Upper lobe of right lung (tissue), 1 donor: ENCODE measurements at regions not wholly inside any gene's neighbourhood (a gene's known extent, or its start where the extent isn't known, plus 50 kb on each side); places are given as distances from the start of the nearest gene placed in this dataset.

Experiments used
- ATAC-seq: fragments of 200-7000 bp; cut with Tn5 transposase; one replicate; pipeline ENCODE4 v1.9.1; 2020; ENCODE audit warnings: mild to moderate bottlenecking, moderate library complexity
- DNase-seq: peaks from one replicate; pipeline ENCODE4 v3.0.0-alpha.2; 2020
- H3K27ac ChIP-seq: fragments of 200-600 bp; one replicate; pipeline ENCODE4 v1.8.0; 2022
- H3K27me3 ChIP-seq: fragments of 200-600 bp; one replicate; pipeline ENCODE4 v1.8.0; 2022; ENCODE audit warnings: mild to moderate bottlenecking
- H3K36me3 ChIP-seq: fragments of 200-600 bp; one replicate; pipeline ENCODE4 v1.8.0; 2022
- H3K4me1 ChIP-seq: fragments of 200-600 bp; one replicate; pipeline ENCODE4 v1.8.0; 2022
- H3K4me3 ChIP-seq: fragments of 200-600 bp; one replicate; pipeline ENCODE4 v1.8.0; 2022; ENCODE audit warnings: mild to moderate bottlenecking
- H3K9me3 ChIP-seq: fragments of 200-600 bp; one replicate; pipeline ENCODE4 v1.8.0; 2022
- CTCF ChIP-seq: fragments of 200-600 bp; IDR thresholded peaks from one replicate; pipeline ENCODE4 v1.8.0; 2022; ENCODE audit warnings: antibody characterized with exemption
- intact Hi-C: fragments of 100-400 bp; cut with DNase I; formaldehyde crosslinking; loops from one replicate; pipeline ENCODE4 v1.11.0; 2022
- donor health status: DM: no; HTN: yes; CAD: no; lungs with severe emphysema.

GRCh38 chrX:121254336-121254735, 206.9 kb downstream of the GLUD2 start:
- ATAC-seq (no peak), DNase-seq (no peak)
- TF ChIP-seq CTCF = no peak
- intact Hi-C loops = no loop called here
- Histone ChIP-seq H3K9me3 (no peaks in the 10 kb centered on the region), H3K36me3 (no peaks in the 10 kb centered on the region), H3K27ac (no peak overlapping the region), H3K4me3 (no peak overlapping the region), H3K27me3 (no peaks in the 10 kb centered on the region), H3K4me1 (no peaks in the 10 kb centered on the region)

GRCh38 chrX:121256647-121257046, 209.2 kb downstream of the GLUD2 start:
- DNase-seq (no peak), ATAC-seq (no peak)
- H3K27me3 ChIP-seq = no peaks in the 10 kb centered on the region
- no peaks in the 10 kb centered on the region for H3K36me3 ChIP-seq
- no peaks in the 10 kb centered on the region for H3K9me3 ChIP-seq
- H3K4me1 ChIP-seq = no peaks in the 10 kb centered on the region
- intact Hi-C loops = no loop called here
- no peak overlapping the region for H3K4me3 ChIP-seq
- H3K27ac ChIP-seq = no peak overlapping the region
- TF ChIP-seq CTCF = no peak

GRCh38 chrX:121258545-121258944, 211.1 kb downstream of the GLUD2 start:
- Histone ChIP-seq H3K9me3 (no peaks in the 10 kb centered on the region), H3K27me3 (no peaks in the 10 kb centered on the region), H3K27ac (no peak overlapping the region), H3K36me3 (no peaks in the 10 kb centered on the region), H3K4me3 (no peak overlapping the region), H3K4me1 (no peaks in the 10 kb centered on the region)
- intact Hi-C loops = no loop called here
- no peak for ATAC-seq
- no peak for DNase-seq
- no peak for TF ChIP-seq CTCF

GRCh38 chrX:121259170-121259569, 211.8 kb downstream of the GLUD2 start:
- no peak for DNase-seq
- Histone ChIP-seq H3K36me3 (no peaks in the 10 kb centered on the region), H3K9me3 (no peaks in the 10 kb centered on the region), H3K27me3 (no peaks in the 10 kb centered on the region), H3K27ac (no peak overlapping the region), H3K4me3 (no peak overlapping the region), H3K4me1 (no peaks in the 10 kb centered on the region)
- TF ChIP-seq CTCF = no peak
- intact Hi-C loops = no loop called here
- ATAC-seq = no peak

GRCh38 chrX:121260596-121261240, 213.3 kb downstream of the GLUD2 start:
- Histone ChIP-seq H3K27ac (no peak overlapping the region), H3K36me3 (no peaks in the 10 kb centered on the region), H3K4me3 (no peak overlapping the region), H3K4me1 (no peaks in the 10 kb centered on the region), H3K27me3 (no peaks in the 10 kb centered on the region), H3K9me3 (no peaks in the 10 kb centered on the region)
- ATAC-seq (no peak), DNase-seq (no peak)
- intact Hi-C loops = no loop called here
- no peak for TF ChIP-seq CTCF

GRCh38 chrX:121283921-121284320, 236.5 kb downstream of the GLUD2 start:
- intact Hi-C loops = no loop called here
- Histone ChIP-seq H3K9me3 (no peaks in the 10 kb centered on the region), H3K4me3 (no peak overlapping the region), H3K36me3 (no peaks in the 10 kb centered on the region), H3K27ac (no peak overlapping the region), H3K27me3 (no peaks in the 10 kb centered on the region), H3K4me1 (no peaks in the 10 kb centered on the region)
- no peak for DNase-seq
- no peak for TF ChIP-seq CTCF
- ATAC-seq = no peak
